Transverse colon (tissue), 4 donors: ENCODE measurements at regions not wholly inside any gene's neighbourhood (a gene's known extent, or its start where the extent isn't known, plus 50 kb on each side); places are given as distances from the start of the nearest gene placed in this dataset.

Experiments
- DNase-seq: peaks from one replicate; pipeline ENCODE4 v3.0.0-alpha.2; 2019
- H3K27ac ChIP-seq, 4 donors: fragments of 200-600 bp; sonication (generic); 2 replicates each; pipeline ENCODE4 v1.5.1; 2016 to 2018; ENCODE audit warnings: inconsistent platforms in 4 of 4
- H3K27me3 ChIP-seq: fragments of 200-600 bp; sonication (generic); 2 replicates; pipeline ENCODE4 v1.5.1; 2017; ENCODE audit warnings: inconsistent platforms
- H3K36me3 ChIP-seq, 4 donors: fragments of 200-600 bp; sonication (generic); 2 replicates each; pipeline ENCODE4 v1.5.1; 2017 to 2019; ENCODE audit warnings: inconsistent platforms in 4 of 4
- H3K4me1 ChIP-seq, 4 donors: fragments of 200-600 bp; sonication (generic); 2 replicates each; pipeline ENCODE4 v1.5.1; 2017 to 2020; ENCODE audit warnings: inconsistent platforms in 4 of 4
- H3K4me3 ChIP-seq, 4 donors: fragments of 200-600 bp; sonication (generic); 1 replicate in 1 of 4; 2 replicates in 3 of 4; pipeline versions ENCODE4 v1.5.1 to v1.6.1; 2017 to 2019; ENCODE audit warnings: inconsistent platforms in 4 of 4
- H3K9me3 ChIP-seq, 2 donors: fragments of 200-600 bp; sonication (generic); 2 replicates each; pipeline ENCODE4 v1.5.1; 2017 to 2019; ENCODE audit warnings: inconsistent platforms in 2 of 2
- EP300 ChIP-seq: sonication (generic); formaldehyde crosslinking; IDR thresholded peaks from one replicate; pipeline ENCODE4 v1.6.1; 2017; ENCODE audit warnings: antibody characterized with exemption, low read depth
- POLR2A ChIP-seq: fragments of 450-650 bp; IDR thresholded peaks from one replicate; pipeline ENCODE4 v1.6.1; 2016; ENCODE audit warnings: antibody characterized with exemption, mild to moderate bottlenecking, moderate library complexity
- POLR2AphosphoS5 ChIP-seq, 3 donors: sonication (generic); formaldehyde crosslinking; IDR thresholded peaks; one replicate each; pipeline ENCODE4 v1.6.1; 2016; ENCODE audit warnings: antibody characterized with exemption in 3 of 3
- WGBS, 2 donors: methylation state at CpG; one replicate each; pipeline ENCODE4 v1.1.5; 2018; ENCODE audit warnings: low coverage in 1 of 2; 5-methylcytosine and 5-hydroxymethylcytosine counted together
- in situ Hi-C, 4 donors: fragments of 200-750 bp; cut with MboI; loops; one replicate each; pipeline versions ENCODE4 v1.15.0 to v1.15.1; 2017; ENCODE audit warnings: low sequenced_read_pairs in 3 of 4, low pct_ligation_motif_present in 1 of 4, low pct_unique_long_range_greater_than_20kb in 1 of 4
- intact Hi-C: fragments of 100-400 bp; cut with DNase I; formaldehyde crosslinking; loops from one replicate; pipeline ENCODE4 v1.15.1; 2023; ENCODE audit warnings: low total_unique reads
- TF ChIP-seq, protein P1 (sequence below), 5 experiments: fragments of 200-600 bp in 3 of 5; fragments of 450-650 bp in 2 of 5; sonication (generic) in 3 of 5; IDR thresholded peaks; 1 replicate in 2 of 5; 2 replicates in 3 of 5; pipeline ENCODE4 v1.5.1; 2016 to 2017; ENCODE audit warnings: antibody characterized with exemption in 5 of 5, inconsistent platforms in 3 of 5, mild to moderate bottlenecking in 2 of 5, moderate library complexity in 1 of 5

DNA sequence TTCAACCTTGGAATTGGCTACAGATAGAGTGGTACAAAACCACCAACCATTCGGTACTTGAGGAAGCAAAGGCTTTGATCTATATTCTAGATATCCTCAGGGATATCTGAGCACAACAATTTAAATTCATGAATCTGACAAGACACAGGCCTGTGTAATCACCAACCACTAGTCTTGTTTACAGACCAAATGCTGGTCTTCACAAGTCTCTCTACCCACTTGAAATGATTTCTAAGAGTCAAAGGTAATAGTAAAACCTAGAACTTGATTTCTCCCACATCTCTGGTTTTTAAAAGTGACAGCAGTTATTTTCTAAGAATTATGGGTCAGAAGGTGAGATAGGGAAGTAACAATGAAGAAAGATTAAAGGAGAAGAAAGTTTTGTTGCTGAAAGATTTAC, 613.7 kb upstream of the ACVR2A start:
- Histone ChIP-seq H3K9me3 (no peaks in the 10 kb centered on the region), H3K27ac (no peak overlapping the region), H3K36me3 (no peaks in the 10 kb centered on the region), H3K27me3 (no peaks in the 10 kb centered on the region), H3K4me1 (no peaks in the 10 kb centered on the region), H3K4me3 (no peak overlapping the region)
- intact Hi-C loops (no loop called here), in situ Hi-C loops (no loop called here)
- WGBS, 2 donors, result 67 to 72% methylated on average over 1 of the region's 1 CpG
- DNase-seq, result no peak
- TF ChIP-seq POLR2A (no peak), EP300 (no peak), POLR2AphosphoS5 (IDR thresholded peaks at IDR 0.05) (no peak)
- TF ChIP-seq, protein P1, sequence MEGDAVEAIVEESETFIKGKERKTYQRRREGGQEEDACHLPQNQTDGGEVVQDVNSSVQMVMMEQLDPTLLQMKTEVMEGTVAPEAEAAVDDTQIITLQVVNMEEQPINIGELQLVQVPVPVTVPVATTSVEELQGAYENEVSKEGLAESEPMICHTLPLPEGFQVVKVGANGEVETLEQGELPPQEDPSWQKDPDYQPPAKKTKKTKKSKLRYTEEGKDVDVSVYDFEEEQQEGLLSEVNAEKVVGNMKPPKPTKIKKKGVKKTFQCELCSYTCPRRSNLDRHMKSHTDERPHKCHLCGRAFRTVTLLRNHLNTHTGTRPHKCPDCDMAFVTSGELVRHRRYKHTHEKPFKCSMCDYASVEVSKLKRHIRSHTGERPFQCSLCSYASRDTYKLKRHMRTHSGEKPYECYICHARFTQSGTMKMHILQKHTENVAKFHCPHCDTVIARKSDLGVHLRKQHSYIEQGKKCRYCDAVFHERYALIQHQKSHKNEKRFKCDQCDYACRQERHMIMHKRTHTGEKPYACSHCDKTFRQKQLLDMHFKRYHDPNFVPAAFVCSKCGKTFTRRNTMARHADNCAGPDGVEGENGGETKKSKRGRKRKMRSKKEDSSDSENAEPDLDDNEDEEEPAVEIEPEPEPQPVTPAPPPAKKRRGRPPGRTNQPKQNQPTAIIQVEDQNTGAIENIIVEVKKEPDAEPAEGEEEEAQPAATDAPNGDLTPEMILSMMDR (IDR thresholded peaks at IDR 0.05), result no peak

DNA sequence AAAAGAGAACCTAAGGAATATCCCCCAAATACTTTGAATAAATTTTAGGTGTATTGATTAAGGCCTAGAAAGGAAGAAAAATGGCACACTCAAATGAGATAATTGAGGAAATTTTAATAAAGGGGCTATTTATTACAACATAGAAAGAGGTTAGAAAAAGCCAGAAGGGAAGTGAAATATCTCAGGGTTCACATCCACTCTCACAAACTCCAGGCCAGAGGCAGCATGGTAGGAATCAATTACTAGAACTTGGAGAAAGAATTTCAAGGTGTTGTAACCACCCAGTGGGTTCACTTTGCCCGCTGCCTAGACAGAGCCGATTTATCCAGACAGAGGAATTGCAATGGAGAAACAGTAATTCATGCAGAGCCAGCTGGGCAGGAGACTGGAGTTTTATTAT, 617.5 kb upstream of the ACVR2A start:
- intact Hi-C loops, result no loop called here
- no peaks in the 10 kb centered on the region for H3K27me3 ChIP-seq

DNA sequence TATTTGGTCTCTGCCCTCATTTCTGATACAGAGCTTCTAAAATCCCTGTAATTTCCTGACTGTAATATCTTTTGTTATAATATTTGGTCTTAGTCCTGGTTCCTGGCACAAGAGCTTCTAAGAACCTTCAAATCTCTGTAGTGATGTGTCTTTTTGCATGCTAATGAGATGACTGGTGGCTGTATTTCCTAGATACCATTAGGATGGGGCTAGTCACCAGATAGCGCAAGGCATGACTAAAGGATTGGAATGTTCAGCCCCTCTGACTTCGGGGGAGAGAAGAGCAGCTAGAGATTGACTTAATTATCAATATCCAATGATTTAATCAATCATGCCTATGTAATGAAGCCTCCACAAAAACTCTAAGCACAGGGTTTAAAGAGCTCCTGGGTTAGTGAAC, 620.8 kb upstream of the ACVR2A start:
- 33 to 92% methylated on average over 1 to 2 of the region's 2 CpGs for WGBS, 2 donors
- TF ChIP-seq POLR2AphosphoS5 (IDR thresholded peaks at IDR 0.05), result no peak
- TF ChIP-seq, protein P1 (IDR thresholded peaks at IDR 0.05), result no peak
- no peak for TF ChIP-seq EP300
- no peak for TF ChIP-seq POLR2A
- H3K4me1 ChIP-seq, result no peaks in the 10 kb centered on the region
- intact Hi-C loops (no loop called here), in situ Hi-C loops (no loop called here)
- no peak overlapping the region for H3K4me3 ChIP-seq
- H3K27ac ChIP-seq, result no peak overlapping the region
- DNase-seq, result no peak
- H3K27me3 ChIP-seq, result no peaks in the 10 kb centered on the region
- no peaks in the 10 kb centered on the region for H3K9me3 ChIP-seq
- H3K36me3 ChIP-seq, result no peaks in the 10 kb centered on the region

More for the DNA sequence above, 617.5 kb upstream of the ACVR2A start:
- H3K9me3 ChIP-seq, result no peaks in the 10 kb centered on the region
- WGBS, 2 donors, result 94 to 100% methylated on average over 1 to 2 of the region's 2 CpGs
- in situ Hi-C loops, result no loop called here
- no peak overlapping the region for H3K4me3 ChIP-seq
- TF ChIP-seq POLR2A, result no peak
- TF ChIP-seq EP300, result no peak
- TF ChIP-seq POLR2AphosphoS5 (IDR thresholded peaks at IDR 0.05), result no peak
- TF ChIP-seq, protein P1 (IDR thresholded peaks at IDR 0.05), result no peak
- no peak for DNase-seq
- H3K4me1 ChIP-seq, result no peaks in the 10 kb centered on the region
- H3K36me3 ChIP-seq, result no peaks in the 10 kb centered on the region
- H3K27ac ChIP-seq, result no peak overlapping the region

DNA sequence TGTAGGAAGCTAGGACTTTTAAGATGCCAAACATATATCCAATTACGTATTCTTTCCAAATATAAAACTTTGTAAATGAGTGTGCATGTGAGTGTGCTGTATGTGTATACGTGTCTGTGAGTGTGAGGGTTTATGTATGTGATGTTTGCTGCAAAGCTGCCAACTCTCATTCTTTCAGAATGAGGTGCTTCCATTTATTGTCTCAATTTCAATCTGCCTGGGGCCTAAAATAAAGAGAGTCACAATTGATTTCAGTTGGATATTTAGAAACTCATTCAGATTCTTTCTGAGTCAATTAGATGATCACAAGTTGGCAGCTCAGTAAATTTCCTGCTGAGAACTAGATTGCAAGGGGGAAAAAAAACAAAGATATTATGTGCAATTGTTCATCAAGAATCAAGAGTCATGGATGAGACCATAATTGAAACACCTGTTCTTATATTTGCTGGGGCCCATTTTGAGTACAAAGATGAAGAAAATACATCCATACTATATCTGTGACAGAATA, 621.2 kb upstream of the ACVR2A start:
- H3K27me3 ChIP-seq, result no peaks in the 10 kb centered on the region
- no peak overlapping the region for H3K27ac ChIP-seq
- no peak overlapping the region for H3K4me3 ChIP-seq
- intact Hi-C loops, result no loop called here
- H3K9me3 ChIP-seq, result no peaks in the 10 kb centered on the region
- no peaks in the 10 kb centered on the region for H3K36me3 ChIP-seq
- H3K4me1 ChIP-seq, result no peaks in the 10 kb centered on the region
- in situ Hi-C loops, result no loop called here
- no peak for TF ChIP-seq POLR2AphosphoS5 (IDR thresholded peaks at IDR 0.05)
- TF ChIP-seq, protein P1 (IDR thresholded peaks at IDR 0.05), result no peak
- DNase-seq, result no peak
- 89 to 92% methylated on average over 2 of the region's 2 CpGs for WGBS, 2 donors
